Fibroblast of upper back skin (primary cell): ENCODE measurements at regions not wholly inside any gene's neighbourhood (a gene's known extent, or its start where the extent isn't known, plus 50 kb on each side); places are given as distances from the start of the nearest gene placed in this dataset.
A peak's percentile ranks its signal among the peaks of the same experiment; 100 is the strongest.
"Not testable (repeated sequence)": the region's sequence is repeated elsewhere in the genome, so short reads cannot be mapped to it uniquely, and the experiment has no call there.

Experiments
- DNase-seq: peaks from one replicate; pipeline ENCODE4 v3.0.0-alpha.2; 2013

- DNase-seq = no peak
These were observed 220.6 kb upstream of the SEMA6A start for GRCh38 chr5:116795189-116795588.

GRCh38 chr5:116789522-116789921 is 214.9 kb upstream of the SEMA6A start:
- no peak for DNase-seq

DNA sequence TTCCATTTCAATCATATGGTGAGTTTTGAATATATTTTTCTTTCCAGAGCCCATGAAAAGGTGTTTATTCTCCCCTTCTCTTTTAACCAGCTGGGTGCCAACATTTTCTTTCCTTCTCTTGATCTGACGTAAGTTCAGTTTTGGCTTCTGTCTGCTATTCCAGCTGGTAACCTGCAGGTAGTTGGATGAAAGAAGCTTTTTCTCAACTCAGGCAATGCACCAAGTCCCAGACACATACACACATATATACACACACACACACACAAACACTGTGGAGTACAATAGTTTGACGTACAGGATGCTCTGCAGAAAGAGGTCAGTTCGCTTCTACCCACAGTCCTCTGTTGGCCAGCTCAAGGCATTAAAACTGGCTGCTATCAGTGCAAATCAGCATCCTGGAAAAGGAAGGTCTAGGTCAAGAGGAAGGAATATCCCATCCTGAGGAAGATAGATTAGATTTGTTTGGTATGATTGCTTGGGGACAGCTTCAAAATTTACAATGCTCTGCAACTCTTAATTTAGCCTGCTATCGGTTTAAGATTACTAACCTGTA is 214.3 kb upstream of the SEMA6A start:
- DNase-seq = no peak

DNA sequence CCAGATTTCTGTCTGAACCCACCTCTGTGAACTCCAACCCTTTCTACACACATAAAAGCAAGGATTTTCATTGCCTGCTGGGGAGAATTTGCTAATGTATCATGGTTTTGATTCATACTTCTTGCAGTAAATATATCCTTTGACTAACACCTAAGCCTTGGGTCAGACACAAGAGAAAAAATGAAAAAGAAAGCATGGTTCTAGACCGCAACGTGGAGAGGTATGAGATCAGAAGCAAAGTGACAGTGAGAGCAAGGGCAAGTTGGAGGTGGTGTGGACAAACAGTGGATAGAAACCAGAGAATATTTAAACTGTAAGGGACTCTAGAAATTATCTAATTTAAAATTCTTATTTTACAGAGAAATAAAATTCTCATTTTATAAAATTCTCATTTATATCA is 212.9 kb upstream of the SEMA6A start:
- no peak for DNase-seq

DNA sequence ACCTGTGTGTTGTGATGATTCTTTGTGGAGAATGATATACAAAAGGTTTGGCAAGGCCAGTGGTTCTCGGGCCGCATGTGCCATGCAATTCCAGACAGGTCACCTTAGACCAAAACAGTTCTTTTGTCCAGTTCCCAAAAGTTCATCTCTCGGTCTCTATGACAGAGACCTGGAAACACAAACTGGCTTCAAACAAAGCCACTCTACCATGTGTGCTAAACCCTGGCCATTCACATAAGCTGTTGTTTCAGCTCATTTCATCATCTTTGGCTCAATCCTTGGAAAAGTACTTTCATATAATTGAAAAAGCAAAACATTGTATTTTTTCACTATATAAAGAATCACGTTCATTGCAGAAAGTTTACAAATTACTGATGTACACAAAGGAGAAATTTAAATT is 210.5 kb upstream of the SEMA6A start:
- peak; percentile 8 for DNase-seq

DNA sequence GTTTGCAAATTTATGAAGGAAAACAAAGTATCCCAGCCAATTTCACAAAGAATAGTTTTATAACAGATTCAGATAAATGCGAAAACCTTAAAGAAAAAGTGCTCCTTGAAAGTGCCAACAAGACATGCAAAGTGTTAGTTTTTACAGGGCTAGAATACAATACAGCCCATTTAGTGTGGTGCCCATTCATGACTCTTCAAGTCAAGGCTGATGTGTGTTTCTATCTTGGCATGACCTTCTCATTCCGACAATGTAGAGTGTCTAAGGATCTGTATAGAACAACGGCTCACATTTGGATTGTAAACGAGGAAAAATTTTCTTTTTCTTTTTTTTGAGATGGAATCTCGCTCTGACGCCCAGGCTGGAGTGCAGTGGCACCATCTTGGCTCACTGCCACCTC is 205.2 kb upstream of the SEMA6A start:
- DNase-seq = no peak

DNA sequence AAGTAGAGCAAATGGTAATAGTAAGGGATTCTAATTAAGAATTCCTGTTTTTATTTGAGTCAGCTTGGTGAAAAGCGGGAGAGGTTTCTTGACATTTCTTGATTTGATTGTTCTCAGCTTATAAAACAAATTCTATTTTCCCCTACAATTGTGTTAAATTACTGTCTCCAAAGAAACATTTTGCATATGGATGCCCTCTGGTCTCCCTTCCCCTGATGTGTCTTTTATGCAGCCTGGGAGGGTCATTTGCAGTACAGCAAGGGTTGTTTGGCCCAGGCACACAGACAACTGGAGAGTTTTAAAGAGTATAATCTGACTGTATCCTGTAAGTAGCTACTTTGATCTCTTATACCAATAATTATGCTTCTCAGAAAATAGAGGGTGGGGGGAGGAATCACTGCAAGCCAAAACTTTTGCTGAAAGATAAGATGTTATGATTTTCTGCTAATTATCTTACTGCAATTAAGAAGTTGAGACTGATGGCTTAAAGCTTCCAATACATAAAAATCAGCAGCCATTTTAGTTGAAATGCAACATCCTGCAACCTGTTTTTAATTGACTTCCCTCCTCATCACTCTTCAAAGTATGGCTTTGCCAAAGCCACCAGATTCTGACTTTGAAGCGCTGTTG is 204.1 kb upstream of the SEMA6A start:
- DNase-seq = no peak

GRCh38 chr5:116778032-116778431 is 203.4 kb upstream of the SEMA6A start:
- DNase-seq = no peak

DNA sequence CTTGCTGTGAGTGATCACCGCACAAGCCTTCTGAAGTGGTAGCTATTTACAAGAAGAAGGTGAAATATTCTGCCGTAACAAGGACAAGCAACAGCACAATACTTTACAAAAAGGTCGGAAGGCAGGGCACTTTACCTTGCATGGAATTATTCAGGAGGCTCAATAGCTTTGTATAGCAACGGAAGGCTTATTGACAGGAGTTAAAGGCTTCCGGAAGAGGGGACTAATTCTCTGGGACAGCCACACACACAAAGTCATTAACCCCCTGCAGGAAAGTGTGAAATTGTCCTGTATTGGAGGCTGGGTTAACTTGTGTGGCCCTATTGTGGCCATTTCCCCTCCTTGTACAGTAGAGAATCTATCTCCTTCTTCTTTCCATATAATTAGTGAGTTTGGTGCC is 199.3 kb upstream of the SEMA6A start:
- DNase-seq = no peak

DNA sequence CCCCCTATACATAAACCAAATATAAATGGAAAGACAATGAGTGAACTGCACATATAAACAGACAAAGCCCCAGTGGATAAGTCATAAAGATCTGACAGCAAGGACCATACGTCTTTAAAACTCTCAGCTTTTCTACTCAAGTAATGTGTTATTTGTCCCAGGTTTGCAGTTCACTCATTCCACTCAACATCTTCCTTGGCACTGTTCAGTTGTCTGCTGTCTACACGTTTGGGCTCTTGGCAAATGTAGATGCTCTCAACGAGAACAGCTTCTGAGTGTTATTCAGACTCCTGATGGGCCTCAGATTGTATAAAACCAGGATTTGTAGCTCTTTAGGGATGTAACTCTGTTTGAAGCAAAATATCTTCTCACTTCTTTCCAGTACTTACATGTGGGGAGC is 198.2 kb upstream of the SEMA6A start:
- no peak for DNase-seq

GRCh38 chr5:116772152-116772501 is 197.5 kb upstream of the SEMA6A start:
- DNase-seq = no peak

GRCh38 chr5:116771466-116772151 is 197.0 kb upstream of the SEMA6A start:
- DNase-seq = peak; percentile 31

- not testable (repeated sequence) for DNase-seq
These were observed 195.3 kb upstream of the SEMA6A start for GRCh38 chr5:116769953-116770352.

DNA sequence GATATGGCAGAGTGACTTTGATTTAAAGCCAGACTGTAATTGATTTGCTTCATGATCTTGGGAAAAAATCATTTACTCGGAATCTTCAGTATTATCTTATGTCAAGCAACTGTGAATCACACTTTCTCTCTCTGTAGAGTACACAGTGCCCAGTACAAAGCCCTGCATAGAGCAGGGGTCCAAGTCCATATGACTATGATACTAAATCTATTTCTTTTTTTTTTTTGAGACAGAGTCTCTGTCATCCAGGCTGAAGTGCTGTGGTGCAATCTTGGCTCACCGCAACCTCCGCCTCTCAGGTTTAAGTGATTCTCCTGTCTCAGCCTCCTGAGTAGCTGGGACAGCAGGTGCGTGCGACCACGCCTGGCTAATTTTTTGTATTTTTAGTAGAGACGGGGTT is 194.8 kb upstream of the SEMA6A start:
- DNase-seq = no peak

DNA sequence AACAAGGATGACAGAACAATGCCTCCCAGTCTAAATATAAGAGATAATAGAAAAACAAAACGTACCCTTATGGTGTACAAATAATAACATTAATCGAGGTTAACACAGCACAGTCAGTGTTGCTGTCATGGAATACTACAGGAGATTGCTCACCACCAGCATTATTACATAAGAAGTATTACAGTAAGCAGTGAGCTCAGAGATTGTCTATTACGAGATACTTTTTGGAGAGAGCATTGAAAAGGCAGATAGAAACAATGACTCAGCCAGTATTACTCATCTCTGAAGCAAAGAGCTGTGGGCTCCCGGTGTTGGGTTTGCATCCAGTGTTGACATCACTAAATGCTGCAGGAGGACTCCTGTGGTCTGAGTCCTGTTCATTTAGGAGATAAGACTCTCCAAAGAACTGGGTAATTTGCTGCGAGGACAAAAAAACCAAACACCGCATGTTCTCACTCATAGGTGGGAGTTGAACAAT is 191.9 kb upstream of the SEMA6A start:
- peak; percentile 77 for DNase-seq

GRCh38 chr5:116765441-116765840 is 190.8 kb upstream of the SEMA6A start:
- no peak for DNase-seq

DNA sequence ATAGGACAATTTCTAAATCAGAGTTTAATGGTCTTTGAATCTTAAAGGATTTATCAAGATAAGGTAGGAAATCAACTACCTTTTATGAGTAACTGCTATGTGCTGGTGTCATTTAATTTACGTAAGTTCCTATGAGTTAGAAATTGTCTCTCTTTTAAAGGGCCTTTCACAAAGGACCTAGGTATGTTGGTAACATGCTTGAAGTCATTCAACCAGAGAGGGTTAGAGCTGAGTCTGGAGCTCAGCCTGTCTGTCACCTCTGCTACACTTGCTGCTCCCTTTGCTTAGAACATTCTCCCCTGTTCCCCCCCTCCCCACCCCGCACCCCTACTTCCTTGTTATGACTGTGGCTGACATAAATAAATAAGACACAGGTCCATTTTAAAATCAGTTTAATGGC is 190.3 kb upstream of the SEMA6A start:
- DNase-seq = no peak

GRCh38 chr5:116763987-116764866 is 189.6 kb upstream of the SEMA6A start:
- DNase-seq = no peak

DNA sequence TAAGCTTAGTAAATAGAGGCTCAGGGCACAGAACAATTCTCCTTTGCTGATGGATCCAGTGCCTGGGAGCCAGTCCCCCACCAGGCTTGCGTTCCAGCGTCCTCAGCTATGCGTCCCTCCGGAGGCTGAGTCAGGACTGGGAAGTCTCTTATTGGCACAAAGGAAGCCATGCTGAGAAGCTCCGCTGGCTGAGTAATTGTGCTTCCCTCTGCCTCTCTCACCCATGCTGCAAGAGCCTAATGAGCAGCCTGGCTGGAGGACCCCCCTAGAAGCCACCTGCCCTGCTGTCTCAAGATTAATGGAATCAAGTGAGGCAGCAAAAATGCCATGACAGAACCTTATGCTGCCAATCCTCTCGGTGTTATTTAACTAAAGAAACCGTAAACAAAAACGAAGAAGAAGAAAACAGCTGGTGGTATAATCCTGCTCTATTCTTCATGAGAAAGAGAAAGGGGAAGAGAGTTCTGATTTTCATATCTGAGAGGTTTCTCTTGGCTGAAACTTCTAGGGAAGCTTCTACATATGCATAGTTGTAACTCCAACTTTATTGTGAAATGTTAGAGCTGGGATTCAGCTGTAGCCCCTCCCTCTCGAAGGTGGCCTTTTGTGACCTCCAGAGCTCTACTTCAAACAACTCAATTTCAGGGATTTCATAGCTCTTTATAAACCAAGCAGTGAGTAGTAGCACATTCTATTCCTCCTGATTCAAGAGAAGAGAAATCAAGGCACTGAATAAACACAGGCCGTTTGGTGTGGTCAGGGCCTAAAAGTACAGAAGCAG is 185.4 kb upstream of the SEMA6A start:
- DNase-seq = peak; percentile 36

GRCh38 chr5:116757326-116757725 is 182.7 kb upstream of the SEMA6A start:
- DNase-seq = no peak

GRCh38 chr5:116756531-116756930 is 181.9 kb upstream of the SEMA6A start:
- no peak for DNase-seq

DNA sequence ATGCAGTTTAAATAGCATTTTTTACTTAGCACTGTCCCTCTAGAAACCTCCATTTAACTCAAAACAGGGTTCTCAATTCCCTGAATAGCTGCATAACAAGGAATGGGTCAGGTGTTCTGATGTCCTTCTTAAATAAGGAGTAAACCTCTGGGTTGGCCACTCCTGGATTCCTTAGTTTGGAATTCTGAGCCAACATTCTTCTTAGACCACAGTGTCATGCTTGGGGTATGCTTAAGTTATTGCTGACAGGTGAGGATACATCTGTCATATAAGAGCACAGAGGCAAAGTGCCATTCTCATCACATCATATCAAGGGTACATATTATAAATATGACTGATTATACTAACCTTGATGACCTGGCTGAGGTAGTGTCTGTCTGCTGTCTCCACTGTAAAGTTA is 179.9 kb upstream of the SEMA6A start:
- no peak for DNase-seq

DNA sequence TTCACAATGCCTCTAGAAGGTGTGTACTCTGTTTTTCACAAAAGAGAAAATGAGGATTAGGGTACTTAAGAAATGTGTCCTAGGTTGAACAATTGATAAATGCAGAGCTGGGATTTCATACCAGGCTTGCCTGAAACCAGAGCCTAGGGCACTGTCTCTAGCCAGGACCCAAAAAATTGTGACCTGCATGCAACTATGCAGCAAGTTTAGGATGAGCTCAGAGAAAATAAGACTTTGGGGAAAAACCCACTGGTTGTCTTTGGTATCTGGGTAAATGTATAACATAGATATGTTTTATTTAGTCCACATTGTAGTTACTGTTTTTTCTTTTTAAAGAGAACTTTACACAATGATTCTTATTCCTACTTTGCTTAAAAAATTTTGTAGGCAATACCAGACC is 177.1 kb upstream of the SEMA6A start:
- no peak for DNase-seq
